ENCODE measurements at regions not wholly inside any gene's neighbourhood (a gene's known extent, or its start where the extent isn't known, plus 50 kb on each side); places are given as distances from the start of the nearest gene placed in this dataset.

- TF ChIP-seq BRCA1 (IDR thresholded peaks at IDR 0.05; ENCODE audit: low read depth, low read length) (no peak), E2F6 (IDR thresholded peaks at IDR 0.05) (no peak), TCF12 (IDR thresholded peaks at IDR 0.05; ENCODE audit: low read depth, low read length) (no peak), SIN3A (conservative IDR thresholded peaks at IDR 0.05 in 1 of 2, IDR thresholded peaks at IDR 0.05 in 1 of 2; ENCODE audit: low read depth in 1 of 2, low read length in 2 of 2) (no peak), HDAC6 (IDR thresholded peaks at IDR 0.05; ENCODE audit: low read depth, low read length) (no peak), RNF2 (IDR thresholded peaks at IDR 0.05; ENCODE audit: borderline replicate concordance, low read depth, low read length, missing control alignments, poor library complexity, severe bottlenecking) (no peak), MAFK (IDR thresholded peaks at IDR 0.05; ENCODE audit: low read depth, low read length) (no peak), MAX (IDR thresholded peaks at IDR 0.05) (no peak)
Measured at GRCh38 chr2:120445449-120446143, 99.7 kb downstream of the INHBB start (continued).
